ENCODE measurements at regions not wholly inside any gene's neighbourhood (a gene's known extent, or its start where the extent isn't known, plus 50 kb on each side); places are given as distances from the start of the nearest gene placed in this dataset.

DNA sequence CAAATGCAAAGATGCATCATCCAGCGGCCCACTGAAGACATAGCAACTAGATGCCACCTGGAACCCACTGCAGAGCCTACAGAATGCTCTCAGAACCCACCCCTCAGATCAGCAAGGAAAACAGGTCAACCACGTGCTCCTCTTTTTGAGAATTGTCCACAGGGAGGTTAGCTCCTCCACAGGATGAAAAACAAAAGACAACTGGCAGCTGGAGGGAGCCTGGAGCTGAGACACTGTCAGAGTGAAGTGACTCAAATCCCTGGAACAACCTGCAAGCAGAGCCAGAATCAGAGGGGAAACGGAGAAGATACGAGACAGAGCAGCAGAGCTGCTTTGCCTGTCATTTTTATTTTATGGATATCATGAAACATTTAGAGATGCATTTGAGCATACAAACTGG, 277.6 kb downstream of the GASK1B start:
- TF ChIP-seq, protein P1, sequence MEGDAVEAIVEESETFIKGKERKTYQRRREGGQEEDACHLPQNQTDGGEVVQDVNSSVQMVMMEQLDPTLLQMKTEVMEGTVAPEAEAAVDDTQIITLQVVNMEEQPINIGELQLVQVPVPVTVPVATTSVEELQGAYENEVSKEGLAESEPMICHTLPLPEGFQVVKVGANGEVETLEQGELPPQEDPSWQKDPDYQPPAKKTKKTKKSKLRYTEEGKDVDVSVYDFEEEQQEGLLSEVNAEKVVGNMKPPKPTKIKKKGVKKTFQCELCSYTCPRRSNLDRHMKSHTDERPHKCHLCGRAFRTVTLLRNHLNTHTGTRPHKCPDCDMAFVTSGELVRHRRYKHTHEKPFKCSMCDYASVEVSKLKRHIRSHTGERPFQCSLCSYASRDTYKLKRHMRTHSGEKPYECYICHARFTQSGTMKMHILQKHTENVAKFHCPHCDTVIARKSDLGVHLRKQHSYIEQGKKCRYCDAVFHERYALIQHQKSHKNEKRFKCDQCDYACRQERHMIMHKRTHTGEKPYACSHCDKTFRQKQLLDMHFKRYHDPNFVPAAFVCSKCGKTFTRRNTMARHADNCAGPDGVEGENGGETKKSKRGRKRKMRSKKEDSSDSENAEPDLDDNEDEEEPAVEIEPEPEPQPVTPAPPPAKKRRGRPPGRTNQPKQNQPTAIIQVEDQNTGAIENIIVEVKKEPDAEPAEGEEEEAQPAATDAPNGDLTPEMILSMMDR (conservative IDR thresholded peaks at IDR 0.05), result no peak
- TF ChIP-seq EZH2 (IDR thresholded peaks at IDR 0.05; ENCODE audit: low read depth), result no peak

Data from PC-9 (cell line).